Activated naive CD8-positive, alpha-beta T cell treated with anti-CD3 and anti-CD28 coated beads, Interleukin-2, amount 50 U/mL, for 24 hours (primary cell): ENCODE measurements at regions not wholly inside any gene's neighbourhood (a gene's known extent, or its start where the extent isn't known, plus 50 kb on each side); places are given as distances from the start of the nearest gene placed in this dataset.
"Not testable (repeated sequence)": the region's sequence is repeated elsewhere in the genome, so short reads cannot be mapped to it uniquely, and the experiment has no call there.

Experiments
- ATAC-seq: fragments of 150-1000 bp; cut with Tn5 transposase; one replicate; pipeline ENCODE4 v1.10.0; 2021
- DNase-seq: peaks from one replicate; pipeline ENCODE4 v3.0.0; 2021
- H3K27ac Mint-ChIP-seq: one replicate; pipeline ENCODE4 v1.8.0; 2021; ENCODE audit warnings: mild to moderate bottlenecking, mixed read lengths
- H3K27me3 Mint-ChIP-seq: one replicate; pipeline ENCODE4 v1.8.0; 2021; ENCODE audit warnings: mixed read lengths
- H3K36me3 Mint-ChIP-seq: one replicate; pipeline ENCODE4 v1.8.0; 2021; ENCODE audit warnings: low read depth, mixed read lengths
- H3K4me1 Mint-ChIP-seq: one replicate; pipeline ENCODE4 v1.8.0; 2021; ENCODE audit warnings: mixed read lengths
- H3K4me3 Mint-ChIP-seq: one replicate; pipeline ENCODE4 v1.8.0; 2021; ENCODE audit warnings: mild to moderate bottlenecking, moderate library complexity, mixed read lengths
- H3K9me3 Mint-ChIP-seq: one replicate; pipeline ENCODE4 v1.8.0; 2021; ENCODE audit warnings: mixed read lengths

DNA sequence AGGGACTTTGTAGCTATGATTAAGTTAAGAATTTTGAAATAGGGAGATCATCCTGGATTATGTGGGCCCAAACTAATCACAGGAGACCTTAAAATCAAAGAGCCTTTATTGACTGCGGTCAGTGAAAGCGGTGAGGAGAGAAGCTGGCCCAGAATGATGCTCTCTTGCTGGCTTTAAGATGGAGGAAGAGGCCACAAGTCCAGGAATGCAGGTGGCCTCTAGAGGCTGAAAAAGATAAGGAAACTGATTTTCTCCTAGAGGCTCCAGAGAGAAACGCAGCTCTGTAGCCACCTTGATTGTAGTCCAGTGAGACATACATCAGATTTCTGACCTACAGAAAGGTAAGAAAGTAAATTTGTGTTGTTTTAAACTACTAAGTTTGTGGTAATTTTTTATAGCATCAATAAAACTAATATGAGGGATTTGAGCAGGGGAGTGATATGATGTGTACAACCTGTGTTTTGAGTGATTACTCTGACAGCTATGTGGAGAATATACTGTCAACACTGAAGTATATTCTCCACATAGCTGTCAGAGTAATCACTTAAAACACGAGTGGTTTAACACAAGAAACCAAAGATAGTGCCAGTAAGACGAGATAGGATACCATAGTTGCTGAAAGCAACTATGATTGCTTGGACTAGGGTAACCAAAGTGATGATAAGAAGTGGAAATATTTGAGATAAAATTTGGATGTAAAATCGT, 364.4 kb upstream of the CHST9 start:
- Mint-ChIP-seq H3K4me1 (no peaks in the 10 kb centered on the region), H3K36me3 (no peaks in the 10 kb centered on the region), H3K9me3 (peaks cover 7% of the 10 kb centered on the region), H3K27me3 (no peaks in the 10 kb centered on the region), H3K4me3 (no peak overlapping the region), H3K27ac (no peak overlapping the region)
- DNase-seq: no peak
- ATAC-seq: no peak

DNA sequence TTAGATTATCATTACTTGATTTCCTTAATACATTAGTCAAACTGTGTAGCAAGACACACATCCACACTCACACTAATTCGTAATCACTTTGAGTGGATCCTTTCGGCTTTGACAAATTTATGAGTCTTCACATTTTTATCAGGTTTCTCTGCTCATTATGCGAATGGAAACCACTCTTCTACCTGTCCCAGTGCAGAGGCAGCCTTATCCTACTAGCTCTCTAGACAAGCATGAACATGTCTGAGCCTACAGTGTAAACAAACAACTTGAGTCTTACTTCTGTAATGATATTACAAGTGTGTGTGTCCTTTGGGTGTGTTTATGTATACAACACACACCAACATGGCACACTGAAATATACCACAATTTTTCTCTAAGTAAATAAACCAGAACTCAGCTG, 361.9 kb upstream of the CHST9 start:
- ATAC-seq: no peak
- DNase-seq: no peak
- Mint-ChIP-seq H3K36me3 (no peaks in the 10 kb centered on the region), H3K4me3 (no peak overlapping the region), H3K27ac (no peak overlapping the region), H3K27me3 (no peaks in the 10 kb centered on the region), H3K9me3 (peaks cover 7% of the 10 kb centered on the region), H3K4me1 (no peaks in the 10 kb centered on the region)

DNA sequence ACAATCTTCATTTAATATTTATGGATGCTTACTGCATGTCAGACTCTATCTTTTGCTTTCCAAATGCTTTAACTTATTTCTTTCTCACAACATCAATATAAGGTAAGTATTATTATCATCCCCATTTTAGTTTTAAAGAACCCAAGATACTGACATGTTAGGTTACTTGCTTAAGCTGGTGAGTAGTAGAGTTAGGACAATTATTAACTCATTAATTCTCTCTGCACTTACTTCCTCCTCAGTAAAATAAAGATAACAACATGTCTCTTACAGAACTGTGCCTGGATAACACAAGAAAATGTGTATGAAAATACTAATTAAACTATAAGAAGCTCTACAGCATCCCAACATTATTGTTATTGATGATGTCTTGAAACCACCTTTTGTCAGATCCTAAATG, 359.1 kb upstream of the CHST9 start:
- ATAC-seq: no peak
- Mint-ChIP-seq H3K27ac (no peak overlapping the region), H3K27me3 (no peaks in the 10 kb centered on the region)

DNA sequence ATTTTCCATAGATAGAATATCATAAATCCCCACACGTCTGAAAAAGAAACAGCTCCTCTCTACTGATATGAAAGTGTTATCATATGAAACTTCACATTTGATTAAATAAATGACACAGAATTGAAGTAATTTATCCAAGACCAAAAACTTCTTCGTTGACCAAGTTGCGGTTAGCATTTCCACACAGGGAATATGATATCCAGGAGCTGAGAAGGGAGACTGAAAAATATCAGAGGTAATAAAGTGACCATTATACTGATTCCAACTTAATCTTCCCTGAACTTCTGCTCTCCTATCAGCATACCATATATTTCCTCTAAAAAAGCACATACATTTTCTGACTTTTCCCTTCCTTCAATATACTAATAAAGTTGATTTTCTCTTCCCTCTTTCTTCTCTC, 356.2 kb upstream of the CHST9 start:
- ATAC-seq (no peak), DNase-seq (no peak)
- H3K36me3 Mint-ChIP-seq: no peaks in the 10 kb centered on the region
- no peaks in the 10 kb centered on the region for H3K4me1 Mint-ChIP-seq
- H3K9me3 Mint-ChIP-seq: no peaks in the 10 kb centered on the region
- H3K27me3 Mint-ChIP-seq: no peaks in the 10 kb centered on the region
- H3K27ac Mint-ChIP-seq: no peak overlapping the region
- no peak overlapping the region for H3K4me3 Mint-ChIP-seq

More for the DNA sequence above, 359.1 kb upstream of the CHST9 start:
- no peaks in the 10 kb centered on the region for H3K9me3 Mint-ChIP-seq
- DNase-seq: no peak
- no peaks in the 10 kb centered on the region for H3K36me3 Mint-ChIP-seq
- no peaks in the 10 kb centered on the region for H3K4me1 Mint-ChIP-seq
- H3K4me3 Mint-ChIP-seq: no peak overlapping the region

- ATAC-seq (no peak), DNase-seq (no peak)
- H3K27me3 Mint-ChIP-seq: no peaks in the 10 kb centered on the region
- H3K36me3 Mint-ChIP-seq: no peaks in the 10 kb centered on the region
- H3K9me3 Mint-ChIP-seq: no peaks in the 10 kb centered on the region
- no peak overlapping the region for H3K27ac Mint-ChIP-seq
- H3K4me1 Mint-ChIP-seq: no peaks in the 10 kb centered on the region
- no peak overlapping the region for H3K4me3 Mint-ChIP-seq
Measured at GRCh38 chr18:27540111-27540510, 355.0 kb upstream of the CHST9 start.

DNA sequence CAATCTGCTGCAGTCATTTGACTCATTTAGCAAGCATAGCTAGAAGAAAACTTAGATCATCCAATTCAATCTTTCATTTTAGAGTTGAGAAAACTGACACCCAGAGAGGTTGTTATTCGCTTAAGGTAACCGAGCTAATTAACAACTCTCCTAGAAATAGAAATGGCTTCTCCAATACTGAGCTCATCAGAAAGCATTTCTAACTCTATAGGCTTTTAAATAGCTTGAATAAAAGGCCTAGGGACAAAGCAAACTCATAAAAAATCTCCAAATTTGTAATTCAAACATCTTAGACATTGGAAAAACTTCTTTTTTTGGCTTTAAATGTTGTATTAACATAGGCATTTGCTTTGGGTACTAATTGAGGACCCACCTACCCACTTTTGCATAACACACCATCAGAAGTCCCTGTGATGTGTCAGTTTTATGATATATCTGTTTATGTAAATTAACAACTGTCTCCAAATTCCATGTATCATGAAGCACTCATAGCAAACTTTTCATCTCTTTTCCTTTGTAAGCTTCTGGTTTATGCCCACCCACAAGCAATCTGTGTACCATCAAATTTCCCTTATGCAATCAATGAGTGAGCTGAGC, 343.9 kb upstream of the CHST9 start:
- no peak overlapping the region for H3K4me3 Mint-ChIP-seq
- ATAC-seq (no peak), DNase-seq (no peak)
- H3K4me1 Mint-ChIP-seq: no peaks in the 10 kb centered on the region
- no peak overlapping the region for H3K27ac Mint-ChIP-seq
- no peaks in the 10 kb centered on the region for H3K27me3 Mint-ChIP-seq
- H3K36me3 Mint-ChIP-seq: no peaks in the 10 kb centered on the region
- H3K9me3 Mint-ChIP-seq: peaks cover 12% of the 10 kb centered on the region

- Mint-ChIP-seq H3K27ac (no peak overlapping the region), H3K36me3 (no peaks in the 10 kb centered on the region), H3K9me3 (peaks cover 14% of the 10 kb centered on the region), H3K27me3 (no peaks in the 10 kb centered on the region), H3K4me3 (no peak overlapping the region), H3K4me1 (no peaks in the 10 kb centered on the region)
- DNase-seq (no peak), ATAC-seq (no peak)
Measured at GRCh38 chr18:27527856-27528255, 342.7 kb upstream of the CHST9 start.

GRCh38 chr18:27520401-27520800, 335.3 kb upstream of the CHST9 start:
- Mint-ChIP-seq H3K27me3 (no peaks in the 10 kb centered on the region), H3K36me3 (no peaks in the 10 kb centered on the region), H3K4me1 (no peaks in the 10 kb centered on the region), H3K4me3 (no peak overlapping the region), H3K9me3 (peaks cover 14% of the 10 kb centered on the region), H3K27ac (no peak overlapping the region)
- ATAC-seq: no peak
- no peak for DNase-seq

GRCh38 chr18:27510036-27510633, 325.0 kb upstream of the CHST9 start:
- not testable (repeated sequence) for DNase-seq, H3K4me1 Mint-ChIP-seq, H3K36me3 Mint-ChIP-seq, H3K27me3 Mint-ChIP-seq, H3K4me3 Mint-ChIP-seq, ATAC-seq, H3K9me3 Mint-ChIP-seq, H3K27ac Mint-ChIP-seq

DNA sequence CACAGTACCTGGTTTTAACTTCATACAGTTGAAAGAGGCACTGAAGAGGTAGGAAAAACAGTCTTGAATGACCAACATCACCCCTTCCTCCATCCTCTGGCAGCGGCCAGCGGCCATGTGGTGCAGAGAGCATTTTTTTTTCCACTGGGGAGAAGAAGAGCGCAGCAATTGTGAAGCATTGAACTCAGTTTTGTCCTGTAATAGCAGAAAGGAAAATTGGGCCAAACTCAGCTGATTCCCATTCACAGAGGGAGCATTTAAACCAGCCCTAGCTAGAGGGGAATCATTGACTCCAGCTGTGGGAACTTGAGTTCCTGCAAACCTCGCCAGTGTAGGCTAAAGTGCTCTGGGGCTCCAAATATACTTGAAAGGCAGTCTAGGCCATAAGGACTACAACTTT, 316.6 kb upstream of the CHST9 start:
- Mint-ChIP-seq H3K4me3 (no peak overlapping the region), H3K4me1 (no peaks in the 10 kb centered on the region), H3K9me3 (peaks cover 21% of the 10 kb centered on the region), H3K36me3 (no peaks in the 10 kb centered on the region), H3K27me3 (no peaks in the 10 kb centered on the region), H3K27ac (no peak overlapping the region)
- no peak for DNase-seq
- ATAC-seq: no peak

- no peaks in the 10 kb centered on the region for H3K4me1 Mint-ChIP-seq
- no peak overlapping the region for H3K4me3 Mint-ChIP-seq
- ATAC-seq (no peak), DNase-seq (no peak)
- H3K9me3 Mint-ChIP-seq: peaks cover 17% of the 10 kb centered on the region
- H3K27me3 Mint-ChIP-seq: no peaks in the 10 kb centered on the region
- no peak overlapping the region for H3K27ac Mint-ChIP-seq
- no peaks in the 10 kb centered on the region for H3K36me3 Mint-ChIP-seq
Measured at GRCh38 chr18:27500531-27500930, 315.4 kb upstream of the CHST9 start.

DNA sequence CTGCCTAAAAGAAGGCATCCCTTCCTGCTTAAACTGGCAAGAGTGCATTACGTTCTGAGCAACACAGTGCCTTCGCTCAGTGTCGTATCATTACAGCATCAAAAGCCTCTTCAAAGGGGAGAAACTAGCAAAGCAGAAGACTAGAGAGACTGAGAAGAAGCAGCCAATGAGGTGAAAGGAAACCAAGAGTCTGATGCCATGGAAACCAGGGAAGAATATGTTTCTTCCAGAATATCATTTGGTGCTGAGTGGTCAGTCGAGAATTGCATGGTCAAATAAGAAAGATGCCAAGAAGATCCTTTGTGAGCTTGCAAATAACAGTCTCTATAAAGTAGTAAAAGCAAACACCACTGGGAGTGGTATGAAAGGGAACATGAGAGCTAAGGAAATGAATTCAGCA, 312.1 kb upstream of the CHST9 start:
- H3K4me1 Mint-ChIP-seq: no peaks in the 10 kb centered on the region
- ATAC-seq (no peak), DNase-seq (no peak)
- no peak overlapping the region for H3K4me3 Mint-ChIP-seq
- no peaks in the 10 kb centered on the region for H3K36me3 Mint-ChIP-seq
- peaks cover 6% of the 10 kb centered on the region for H3K9me3 Mint-ChIP-seq
- H3K27ac Mint-ChIP-seq: no peak overlapping the region
- H3K27me3 Mint-ChIP-seq: no peaks in the 10 kb centered on the region

DNA sequence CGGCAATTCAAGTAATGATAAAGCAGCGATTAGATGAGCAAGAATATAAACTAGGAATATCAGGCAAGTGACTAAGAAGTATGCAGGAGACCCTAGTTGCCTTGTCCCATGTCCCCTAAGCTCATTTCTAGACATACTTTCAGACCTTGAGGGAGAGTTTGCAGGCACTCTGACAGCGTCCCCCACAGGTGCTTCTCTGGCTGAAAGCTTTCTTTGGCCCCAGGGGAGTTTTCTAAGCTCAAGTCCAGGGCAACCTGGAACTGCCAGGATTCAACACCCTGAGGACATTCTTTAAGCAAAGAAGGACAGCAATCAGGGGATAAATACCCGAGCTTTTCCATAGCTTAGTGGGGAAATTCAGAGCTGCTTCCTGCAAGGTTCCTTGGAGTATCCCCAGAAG, 308.1 kb upstream of the CHST9 start:
- ATAC-seq (no peak), DNase-seq (no peak)
- Mint-ChIP-seq H3K36me3 (no peaks in the 10 kb centered on the region), H3K4me3 (no peak overlapping the region), H3K27ac (no peak overlapping the region), H3K27me3 (no peaks in the 10 kb centered on the region), H3K9me3 (peaks cover 6% of the 10 kb centered on the region), H3K4me1 (no peaks in the 10 kb centered on the region)

- no peak overlapping the region for H3K27ac Mint-ChIP-seq
- peaks cover 6% of the 10 kb centered on the region for H3K9me3 Mint-ChIP-seq
- ATAC-seq: no peak
- DNase-seq: no peak
- no peak overlapping the region for H3K4me3 Mint-ChIP-seq
- no peaks in the 10 kb centered on the region for H3K4me1 Mint-ChIP-seq
- no peaks in the 10 kb centered on the region for H3K36me3 Mint-ChIP-seq
- no peaks in the 10 kb centered on the region for H3K27me3 Mint-ChIP-seq
Measured at GRCh38 chr18:27491772-27492171, 306.7 kb upstream of the CHST9 start.

DNA sequence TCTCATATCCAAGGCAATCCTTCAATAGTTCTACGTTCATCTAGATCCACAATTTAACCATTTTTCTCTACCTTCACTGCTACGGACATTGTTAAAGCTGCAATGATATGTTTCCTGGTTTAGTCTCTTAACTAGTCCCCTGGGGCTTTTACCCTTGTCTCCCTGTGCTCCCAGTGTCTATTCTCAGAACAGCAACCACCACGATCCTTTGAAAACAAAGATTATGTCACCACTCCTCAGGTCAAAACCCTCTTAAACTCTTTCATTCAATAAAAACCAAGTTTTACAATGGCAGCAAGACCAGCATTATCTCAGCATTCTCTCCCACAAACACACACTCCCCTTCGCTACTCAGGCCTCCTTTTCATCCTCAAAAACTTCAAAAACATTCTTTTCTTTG, 298.2 kb upstream of the CHST9 start:
- Mint-ChIP-seq H3K36me3 (no peaks in the 10 kb centered on the region), H3K27me3 (no peaks in the 10 kb centered on the region), H3K4me3 (no peak overlapping the region), H3K27ac (no peak overlapping the region), H3K9me3 (peaks cover 9% of the 10 kb centered on the region), H3K4me1 (no peaks in the 10 kb centered on the region)
- ATAC-seq (no peak), DNase-seq (no peak)
